GM21619 (cell line): ENCODE measurements at regions not wholly inside any gene's neighbourhood (a gene's known extent, or its start where the extent isn't known, plus 50 kb on each side); places are given as distances from the start of the nearest gene placed in this dataset.
"Not testable (repeated sequence)": the region's sequence is repeated elsewhere in the genome, so short reads cannot be mapped to it uniquely, and the experiment has no call there.

Experiments used
- ATAC-seq: cut with Tn5 transposase; IDR thresholded peaks from one replicate; pipeline ENCODE4 v1.9.1; 2021; ENCODE audit not compliant: unreplicated experiment

DNA sequence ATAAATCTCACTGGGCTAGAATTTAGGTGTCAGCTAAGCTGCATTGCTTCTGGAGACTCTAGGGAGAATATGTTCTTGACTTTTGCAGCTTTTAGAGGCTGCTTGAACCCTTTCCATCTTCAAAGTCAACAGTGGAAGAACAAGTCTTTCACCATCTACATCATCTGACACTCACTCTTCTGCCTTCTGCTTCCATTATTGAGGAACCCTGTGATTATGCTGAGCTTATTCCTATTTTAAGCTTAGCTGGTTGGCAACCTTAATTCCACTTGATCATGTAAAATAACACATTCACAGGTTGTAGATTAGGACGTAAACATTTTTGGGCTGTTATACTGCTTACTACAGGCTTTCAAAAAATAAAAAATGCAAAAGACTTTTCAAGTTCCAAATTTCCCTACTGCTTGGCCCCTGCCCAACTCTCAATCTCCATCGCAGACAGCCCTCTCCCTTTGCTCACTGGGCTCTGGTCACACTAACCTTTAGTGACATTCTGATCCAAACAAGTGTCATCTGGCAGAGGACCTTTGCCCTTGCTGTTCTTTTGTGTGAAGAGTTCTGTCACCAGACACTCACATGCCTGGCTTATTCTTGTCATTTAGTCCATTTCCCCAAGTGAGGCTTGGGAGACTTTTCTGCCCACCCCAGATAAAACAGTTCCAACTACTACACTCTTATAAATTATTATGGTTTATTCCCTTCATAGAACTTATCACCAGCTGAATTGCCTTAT is 1056.0 kb downstream of the STIM2 start:
- ATAC-seq: no peak

DNA sequence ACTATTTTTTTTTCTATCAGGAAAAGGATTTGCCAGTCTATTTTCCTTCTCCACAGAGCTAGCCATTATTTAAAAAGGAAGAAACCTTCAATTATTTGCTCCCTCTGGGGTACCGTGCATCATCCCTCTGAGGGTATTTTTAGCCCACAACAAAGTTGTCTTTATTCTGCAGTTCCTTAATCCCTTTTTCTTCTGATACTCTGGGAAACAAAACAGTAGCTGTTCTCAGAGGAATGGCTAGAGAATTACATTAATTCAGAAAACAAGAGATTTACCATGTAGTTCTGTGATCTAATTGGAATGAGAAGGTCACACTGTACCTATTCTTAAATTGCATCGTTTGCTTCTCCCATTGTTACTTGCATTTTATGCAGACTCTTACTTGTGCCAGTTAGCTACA is 1056.7 kb downstream of the STIM2 start:
- no peak for ATAC-seq

DNA sequence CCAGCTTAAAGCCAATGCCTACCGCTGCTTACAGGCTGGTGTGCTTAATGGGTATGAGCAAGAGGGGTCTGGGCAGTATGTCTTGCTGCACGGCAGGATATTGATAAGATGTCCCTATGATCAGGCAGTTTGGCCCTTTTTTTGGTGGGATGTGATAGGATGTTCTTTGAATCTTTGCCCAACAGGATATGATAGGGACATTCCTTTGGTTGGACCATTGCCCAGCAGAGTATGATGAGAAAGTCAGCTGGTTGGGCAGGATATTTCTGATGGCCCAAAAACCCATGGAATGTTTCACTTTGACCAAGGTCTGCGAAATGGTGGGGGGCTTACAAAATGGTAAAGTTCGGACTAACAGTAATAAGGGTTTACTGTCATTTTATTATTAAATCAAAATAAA is 1060.6 kb downstream of the STIM2 start:
- ATAC-seq: no peak

DNA sequence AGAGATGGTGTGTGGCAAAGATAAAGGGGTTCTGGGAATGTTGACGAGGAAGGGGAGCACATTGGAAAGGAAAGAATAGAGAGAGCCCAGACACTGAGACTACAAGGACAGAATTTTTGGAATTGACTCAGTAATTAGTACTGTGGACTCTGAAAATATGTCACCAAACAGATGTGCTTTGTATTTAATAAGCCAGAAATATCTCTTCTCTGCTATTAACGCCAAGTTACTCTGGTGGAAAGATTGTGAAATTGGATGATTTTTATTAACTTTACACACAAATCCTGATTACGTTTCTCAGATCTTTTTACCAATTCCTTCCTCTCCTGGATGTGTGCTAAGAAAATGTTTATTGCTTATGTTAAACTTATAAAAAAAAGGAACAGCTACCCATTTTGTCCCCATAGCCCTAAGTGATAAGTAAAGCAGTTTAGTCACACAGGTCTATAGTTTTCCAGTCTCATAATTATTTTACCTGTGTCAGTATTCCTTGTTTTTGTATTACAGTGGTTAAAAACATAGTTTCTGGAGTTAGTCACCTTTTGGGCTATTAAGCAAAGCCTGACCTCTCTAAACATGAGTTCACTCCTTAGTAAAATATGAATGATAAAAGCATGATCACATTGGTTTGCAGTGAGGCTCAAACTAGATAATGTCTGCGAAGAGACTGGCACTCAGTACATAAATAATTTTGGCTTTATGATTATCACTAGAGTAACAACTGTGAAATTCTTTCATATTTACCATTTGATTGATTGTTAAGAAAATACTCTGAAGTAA is 1068.3 kb downstream of the STIM2 start:
- ATAC-seq: no peak

DNA sequence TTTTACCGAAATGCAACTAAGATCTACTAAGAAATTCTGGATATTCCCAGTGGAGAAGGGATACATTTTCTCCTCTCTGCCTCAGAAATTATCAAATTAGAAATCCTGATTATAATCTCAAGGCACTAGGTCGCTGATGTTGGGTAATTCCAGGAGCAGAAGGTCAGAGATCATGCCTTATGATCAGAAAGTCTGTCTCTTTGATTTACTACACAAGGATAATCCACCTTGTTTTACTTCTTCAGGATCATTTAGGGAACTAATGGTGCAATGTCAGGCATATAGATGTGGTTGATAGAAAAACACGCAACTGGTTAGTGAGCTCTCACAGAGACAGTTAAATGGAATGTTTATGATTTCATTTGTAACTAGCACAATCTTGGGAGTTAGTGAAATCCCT is 1069.7 kb downstream of the STIM2 start:
- no peak for ATAC-seq

DNA sequence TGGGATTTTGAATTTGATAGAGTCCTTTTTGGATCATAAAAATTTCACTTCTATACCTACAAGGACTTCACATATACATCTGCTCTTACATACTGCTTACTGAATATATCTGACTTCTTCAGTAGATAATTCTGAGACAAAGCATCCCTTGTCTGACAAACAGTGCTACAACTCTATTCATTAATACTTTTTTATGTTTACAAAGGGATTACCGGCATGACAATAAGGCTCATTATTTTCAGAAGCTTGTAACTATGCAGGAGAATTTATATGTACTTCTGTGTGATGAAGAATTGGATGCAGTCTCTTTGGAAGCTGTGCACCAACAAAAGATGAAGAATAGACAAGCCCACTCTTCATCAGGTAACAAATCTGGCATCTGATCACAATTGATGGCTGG is 1070.3 kb downstream of the STIM2 start:
- no peak for ATAC-seq

DNA sequence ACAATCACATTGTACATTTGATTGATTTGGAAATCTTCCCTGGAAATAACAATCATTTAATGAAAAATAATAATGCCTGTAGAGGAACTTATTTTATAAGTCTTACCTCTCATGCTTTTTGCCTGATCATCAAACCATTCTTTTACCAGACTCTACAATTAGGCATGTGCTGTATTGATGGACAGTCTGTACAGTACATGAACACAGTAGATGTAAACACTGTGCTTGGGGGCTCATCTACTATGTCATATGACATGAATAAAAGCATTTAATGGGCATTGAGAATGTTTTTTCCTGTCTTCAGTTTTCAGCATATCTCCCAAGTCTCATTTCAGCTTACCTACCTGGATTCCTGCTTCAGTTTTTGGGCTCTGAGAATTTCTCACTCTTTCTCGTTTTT is 1070.9 kb downstream of the STIM2 start:
- no peak for ATAC-seq

DNA sequence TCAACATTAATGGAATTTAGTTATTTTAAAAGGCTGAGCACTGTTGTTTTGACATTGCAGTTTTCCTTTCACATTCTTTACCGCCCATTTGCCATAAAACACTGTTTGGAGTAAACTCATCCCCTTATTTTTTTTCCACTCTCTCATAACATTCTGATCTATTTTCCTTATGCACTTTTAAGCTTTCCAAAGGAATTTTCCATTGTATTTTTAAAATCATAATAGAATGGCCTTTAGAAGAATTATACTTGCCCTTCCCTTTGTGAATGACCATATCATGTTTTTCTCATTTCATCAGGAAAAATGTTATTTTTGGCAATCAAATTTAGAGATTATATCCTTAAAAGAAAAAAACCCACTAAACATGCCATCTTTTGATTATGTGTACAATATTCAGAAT is 1074.2 kb downstream of the STIM2 start:
- no peak for ATAC-seq

DNA sequence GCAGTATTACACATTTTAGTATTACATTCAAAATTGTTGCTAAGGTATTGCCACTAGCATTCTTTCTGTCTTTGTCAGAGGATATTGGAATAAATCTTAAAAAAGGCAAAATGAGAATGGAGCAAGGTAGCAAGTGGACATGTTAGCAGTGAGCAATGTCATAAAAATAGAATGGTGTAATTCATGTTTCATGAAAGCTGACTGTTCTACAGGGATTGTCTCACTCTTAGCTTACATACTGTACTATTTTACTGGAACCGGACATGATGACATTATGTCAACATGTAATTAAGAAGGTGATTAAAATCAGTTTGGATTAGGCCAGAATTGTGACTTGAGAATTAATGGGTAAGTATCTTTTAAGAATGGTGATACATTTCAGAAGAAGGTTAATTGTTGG is 1086.2 kb downstream of the STIM2 start:
- no peak for ATAC-seq

DNA sequence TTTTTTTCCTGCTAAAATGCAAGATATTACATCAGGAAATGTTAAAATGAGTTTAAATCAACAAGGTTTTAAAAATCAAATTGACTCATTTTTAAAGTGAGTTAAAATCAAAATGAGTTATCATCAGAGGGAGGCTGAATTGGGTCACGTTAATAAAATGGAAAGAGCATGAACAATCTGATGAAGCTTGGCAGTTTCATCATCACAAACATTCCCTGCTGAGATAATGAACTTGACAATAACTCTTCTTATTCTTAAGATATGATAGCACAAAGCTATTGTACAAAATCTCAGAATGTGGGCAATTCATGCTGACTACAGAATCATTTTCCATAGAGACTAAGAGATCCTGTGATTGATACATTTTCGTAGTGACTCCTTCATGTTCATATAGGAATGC is 1086.7 kb downstream of the STIM2 start:
- no peak for ATAC-seq

DNA sequence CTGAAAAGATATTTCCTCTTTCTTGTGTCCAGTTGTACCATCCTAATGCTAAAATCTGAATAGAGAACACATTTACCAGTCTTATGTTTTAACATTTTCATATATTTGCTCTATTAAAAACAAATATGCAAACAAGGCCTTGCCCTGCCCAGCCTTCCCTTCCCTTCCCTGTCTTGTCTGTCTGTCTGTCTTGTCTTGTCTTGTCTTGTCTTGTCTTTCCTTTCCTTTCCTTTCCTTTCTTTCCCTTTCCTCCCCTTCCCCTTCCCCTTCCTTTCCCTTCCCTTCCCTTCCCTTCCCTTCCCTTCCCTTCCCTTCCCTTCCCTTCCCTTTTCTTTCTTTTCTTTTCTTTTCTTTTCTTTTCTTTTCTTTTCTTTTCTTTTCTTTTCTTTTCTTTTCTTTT is 1103.5 kb downstream of the STIM2 start:
- no peak for ATAC-seq

DNA sequence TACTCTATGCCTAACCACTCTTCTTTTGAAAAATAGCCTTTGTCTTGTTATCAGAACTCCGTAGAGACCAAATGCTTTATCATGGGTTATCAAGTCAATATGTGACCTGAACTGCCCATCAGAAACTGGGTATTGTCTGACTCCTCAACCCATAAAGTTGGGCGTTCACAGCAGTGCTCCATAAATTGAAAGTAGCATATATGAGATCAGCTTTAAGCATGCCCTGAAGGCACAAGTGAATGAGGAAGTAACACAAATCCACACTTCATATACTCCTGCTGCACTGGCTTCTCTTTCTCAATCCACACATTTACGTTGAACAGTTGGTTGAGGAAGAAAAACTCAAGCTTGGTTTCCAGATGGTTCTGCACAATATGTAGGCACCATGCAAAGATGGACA is 1106.0 kb downstream of the STIM2 start:
- ATAC-seq: no peak

DNA sequence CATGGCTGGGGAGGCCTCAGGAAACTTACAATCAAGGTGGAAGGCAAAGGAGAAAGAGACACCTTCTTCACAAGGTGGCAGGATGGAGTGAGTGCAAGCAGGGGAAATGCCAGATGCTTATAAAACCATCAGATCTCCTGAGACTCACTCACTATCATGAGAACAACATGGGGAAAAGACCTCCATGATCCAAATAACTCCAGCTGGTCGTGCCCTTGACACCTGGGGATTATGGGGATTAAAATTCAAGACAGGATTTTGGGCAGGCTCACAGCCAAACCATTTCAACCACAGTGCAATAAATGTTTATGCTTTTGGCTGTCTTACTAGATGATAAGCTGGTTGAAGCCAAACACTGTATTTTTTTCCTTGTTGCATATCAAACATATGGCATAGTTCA is 1112.4 kb downstream of the STIM2 start:
- ATAC-seq: no peak

DNA sequence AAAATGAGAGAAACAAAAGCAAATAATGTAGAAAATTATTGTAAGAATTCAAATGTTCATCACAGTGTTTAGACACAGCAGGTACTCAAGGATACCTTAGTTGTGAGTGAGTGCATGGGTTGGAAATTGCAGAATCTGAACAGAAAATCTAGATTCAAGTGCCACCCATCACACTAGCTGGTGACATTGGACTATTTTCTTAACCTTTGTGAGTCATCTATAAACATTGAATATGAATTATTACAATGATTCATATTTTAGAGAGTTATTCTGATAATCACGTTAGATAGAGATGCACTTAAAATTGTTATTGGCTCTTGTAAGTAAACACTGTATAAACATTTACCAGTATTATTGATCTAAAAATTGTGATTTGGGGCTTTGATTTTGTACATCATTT is 1113.1 kb downstream of the STIM2 start:
- ATAC-seq: no peak

DNA sequence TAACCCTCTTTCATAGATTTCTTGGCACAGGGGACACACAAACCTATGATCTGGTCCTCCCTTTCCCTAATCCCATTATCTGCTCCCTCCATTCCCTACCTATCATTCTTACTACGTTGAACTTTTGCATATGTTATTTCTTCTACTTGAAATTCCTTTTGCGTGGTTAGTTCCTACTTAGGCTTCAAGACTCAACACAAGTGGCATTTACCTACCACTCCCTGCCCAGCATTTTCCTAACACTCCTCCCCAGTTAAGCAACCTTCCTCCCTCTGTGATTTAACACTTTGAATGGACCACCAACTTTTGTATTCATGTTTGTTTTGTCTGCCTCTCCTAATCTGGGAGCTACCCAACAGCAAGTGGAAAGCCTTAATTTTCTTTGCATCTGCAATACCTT is 1113.7 kb downstream of the STIM2 start:
- ATAC-seq: no peak

DNA sequence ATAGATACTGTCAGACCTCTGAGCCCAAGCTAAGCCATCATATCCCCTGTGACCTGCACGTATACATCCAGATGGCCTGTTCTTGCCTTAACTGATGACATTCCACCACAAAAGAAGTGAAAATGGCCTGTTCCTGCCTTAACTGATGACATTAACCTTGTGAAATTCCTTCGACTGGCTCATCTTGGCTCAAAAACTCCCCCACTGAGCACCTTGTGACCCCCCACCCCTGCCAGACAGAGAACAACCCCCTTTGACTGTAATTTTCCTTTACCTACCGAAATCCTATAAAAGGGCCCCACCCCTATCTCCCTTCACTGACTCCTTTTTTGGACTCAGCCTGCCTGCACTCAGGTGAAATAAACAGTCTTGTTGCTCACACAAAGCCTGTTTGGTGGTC is 1114.2 kb downstream of the STIM2 start:
- not testable (repeated sequence) for ATAC-seq

DNA sequence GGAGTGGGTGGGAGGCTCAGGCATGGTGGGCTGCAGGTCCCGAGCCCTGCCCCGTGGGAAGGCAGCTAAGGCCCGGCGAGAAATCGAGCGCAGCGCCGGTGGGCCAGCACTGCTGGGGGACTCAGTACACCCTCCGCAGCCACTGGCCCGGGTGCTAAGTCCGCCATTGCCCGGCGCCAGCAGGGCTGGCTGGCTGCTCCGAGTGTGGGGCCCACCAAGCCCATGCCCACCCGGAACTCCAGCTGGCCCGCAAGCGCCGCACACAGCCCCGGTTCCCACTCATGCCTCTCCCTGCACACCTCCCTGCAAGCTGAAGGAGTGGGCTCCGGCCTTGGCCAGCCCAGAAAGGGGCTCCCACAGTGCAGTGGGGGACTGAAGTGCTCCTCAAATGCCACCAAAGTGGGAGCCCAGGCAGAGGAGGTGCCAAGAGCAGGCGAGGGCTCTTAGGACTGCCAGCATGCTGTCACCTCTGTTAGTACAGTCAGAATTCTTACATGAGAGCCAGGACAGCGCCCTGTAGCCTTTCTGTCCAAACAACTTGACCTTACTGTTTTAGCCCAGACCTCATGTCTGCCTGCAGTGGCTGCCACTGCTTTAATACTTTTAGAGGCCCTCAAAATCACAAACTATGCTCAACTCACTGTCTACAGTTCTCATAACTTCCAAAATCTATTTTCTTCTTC is 1117.9 kb downstream of the STIM2 start:
- ATAC-seq: not testable (repeated sequence)

DNA sequence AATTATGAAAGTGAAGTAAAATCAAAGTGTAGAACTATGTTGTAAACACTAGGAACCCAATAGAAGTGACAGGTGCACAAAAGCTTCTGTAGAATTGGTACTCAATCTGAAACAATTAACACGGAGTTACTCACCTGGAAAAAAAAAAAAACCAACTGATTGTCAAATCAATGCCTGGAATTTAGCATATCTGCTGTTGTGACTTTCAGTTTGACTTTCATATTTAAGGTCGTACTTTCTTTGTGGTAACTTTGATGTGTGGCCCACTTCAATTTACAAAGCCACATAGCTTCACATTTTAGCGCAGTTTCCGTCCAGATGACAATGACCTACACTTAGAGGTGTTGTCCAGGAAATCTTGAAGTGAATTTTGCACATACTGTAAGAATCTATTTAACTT is 1124.9 kb downstream of the STIM2 start:
- no peak for ATAC-seq

DNA sequence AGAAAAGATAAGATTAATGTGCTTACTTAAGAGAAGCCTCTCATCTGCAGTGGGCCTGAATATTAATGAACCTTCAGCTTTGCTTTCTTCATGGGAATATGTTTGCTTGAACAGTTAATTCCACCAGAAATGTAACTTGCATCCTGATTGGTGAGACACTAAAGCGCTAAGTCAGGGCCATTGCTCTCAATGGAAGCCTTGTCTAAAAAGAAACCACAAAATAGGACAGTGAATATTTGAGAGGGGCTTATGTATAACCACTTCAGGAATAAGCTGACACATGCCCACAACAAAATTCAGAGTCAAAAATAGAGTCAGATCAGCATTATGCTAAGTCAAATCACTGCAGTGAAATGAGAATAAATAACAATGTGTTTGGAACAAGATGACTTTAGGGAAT is 1125.8 kb downstream of the STIM2 start:
- no peak for ATAC-seq

DNA sequence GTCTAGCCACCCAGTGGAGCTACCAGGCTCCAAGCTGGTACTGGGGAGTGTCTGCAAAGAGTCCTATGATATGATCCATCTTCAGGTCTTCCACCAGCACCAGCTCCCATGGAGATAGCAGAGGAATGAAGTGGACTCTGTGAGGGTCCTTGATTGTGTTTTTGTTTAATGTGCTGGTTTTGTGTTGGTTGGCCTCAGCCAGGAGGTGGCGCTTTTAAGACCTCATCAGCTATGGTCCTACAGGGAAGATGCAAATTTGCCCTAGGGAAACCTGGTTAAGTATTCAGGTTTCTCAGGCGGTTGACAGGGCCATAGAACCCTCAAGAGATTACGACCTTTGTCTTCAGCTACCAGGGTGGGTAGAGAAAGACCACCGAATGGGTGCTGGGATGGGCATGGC is 1141.1 kb downstream of the STIM2 start:
- no peak for ATAC-seq

DNA sequence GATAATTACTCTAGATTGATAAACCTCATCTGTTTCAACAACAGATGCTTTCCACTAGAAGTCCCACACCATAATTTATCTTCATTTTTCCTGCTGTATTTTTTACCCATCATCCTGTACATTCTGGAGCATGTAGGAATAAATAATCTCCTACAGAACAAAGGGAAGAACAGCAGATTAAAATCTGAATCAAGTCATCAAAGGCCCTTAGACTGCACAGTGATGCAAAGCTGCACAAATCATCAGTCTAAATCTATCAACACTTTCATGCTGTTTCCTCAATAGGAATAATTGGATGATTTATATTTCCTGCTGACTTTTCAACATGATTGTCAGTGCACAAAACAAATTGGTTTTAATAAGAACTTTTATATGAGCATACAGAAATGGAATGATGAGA is 1143.9 kb downstream of the STIM2 start:
- ATAC-seq: no peak

DNA sequence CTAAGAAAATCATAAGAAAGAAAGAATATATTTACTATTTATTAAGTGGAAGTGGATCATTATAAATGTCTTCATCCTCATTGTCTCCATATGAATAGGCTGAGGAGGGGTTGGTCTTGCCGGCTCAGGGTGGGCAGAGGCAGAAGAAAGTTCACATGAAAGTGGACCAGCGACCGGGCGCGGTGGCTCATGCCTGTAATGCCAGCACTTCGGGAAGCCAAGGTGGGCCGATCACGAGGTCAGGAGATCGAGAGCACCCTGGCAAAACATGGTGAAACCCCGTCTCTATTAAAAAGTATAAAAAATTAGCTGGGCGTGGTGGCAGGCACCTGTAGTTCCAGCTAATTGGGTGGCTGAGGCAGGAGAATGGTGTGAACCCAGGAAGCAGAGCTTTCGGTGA is 1145.4 kb downstream of the STIM2 start:
- ATAC-seq: no peak
